GM12891 (cell line): ENCODE measurements at regions not wholly inside any gene's neighbourhood (a gene's known extent, or its start where the extent isn't known, plus 50 kb on each side); places are given as distances from the start of the nearest gene placed in this dataset.

Experiments
- POLR2A ChIP-seq: IDR thresholded peaks from 2 replicates; pipeline ENCODE4 v1.6.1; 2011; ENCODE audit warnings: low read depth, low read length, control low read depth
- SPI1 ChIP-seq: IDR thresholded peaks from 2 replicates; pipeline ENCODE4 v1.6.1; 2011; ENCODE audit warnings: low read depth, low read length, control low read depth
- TAF1 ChIP-seq: IDR thresholded peaks from 2 replicates; pipeline ENCODE4 v1.6.1; 2011; ENCODE audit warnings: low read depth, low read length, control low read depth

- TF ChIP-seq POLR2A (no peak), TAF1 (no peak), SPI1 (no peak)
Observed at GRCh38 chr5:17828681-17829080, 194.4 kb downstream of the TAF11L14 start.
